GM12878 (cell line): ENCODE measurements at regions not wholly inside any gene's neighbourhood (a gene's known extent, or its start where the extent isn't known, plus 50 kb on each side); places are given as distances from the start of the nearest gene placed in this dataset.

Source experiments
- ATAC-seq: fragments of 200-7000 bp; cut with Tn5 transposase; 3 replicates; pipeline ENCODE4 v1.9.1; 2020; ENCODE audit warnings: mild to moderate bottlenecking, moderate library complexity
- BruUV-seq: library from RNA; stranded (reverse); fragments of 400-500 nt; replicated peaks from 2 replicates; lab custom pipeline; 2021; lab: Mats Ljungman, UMichigan
- CTCF ChIA-PET: fragments of 300-600 bp; sonication (Branson Sonifier 250); formaldehyde crosslinking; extraction: SDS; loops from one replicate; lab custom pipeline; 2021; ENCODE audit warnings: inconsistent platforms; lab: Yijun Ruan, JAX
- POLR2A ChIA-PET: fragments of 350-600 bp; formaldehyde crosslinking; extraction: SDS; loops from one replicate; lab custom pipeline; 2021; ENCODE audit warnings: inconsistent platforms; lab: Charles Lee
- RAD21 ChIA-PET: fragments of 300-600 bp; sonication (Branson Sonifier 250); formaldehyde crosslinking; loops from one replicate; lab custom pipeline; 2023; ENCODE audit warnings: antibody characterized with exemption; ENCODE audit not compliant: unreplicated experiment; lab: Charles Lee
- SMC1A ChIA-PET: fragments of 300-600 bp; sonication (Branson Sonifier 250); formaldehyde crosslinking; loops from one replicate; lab custom pipeline; 2023; ENCODE audit not compliant: unreplicated experiment, uncharacterized antibody; lab: Charles Lee
- DNase-seq: peaks from one replicate; pipeline ENCODE4 v3.0.0-alpha.2; 2011; ENCODE audit warnings: low read depth, low spot score
- FAIRE-seq: peaks from 3 replicates; lab custom pipeline; 2011; peaks lifted over from hg19 to GRCh38; lab: Jason Lieb, UNC
- H2AFZ ChIP-seq: 2 replicates; pipeline ENCODE4 v1.6.0; 2011; ENCODE audit warnings: low read depth, low read length, control low read depth; ENCODE audit not compliant: control insufficient read depth
- H3K27ac ChIP-seq: 2 replicates; pipeline ENCODE4 v1.5.1; 2011; ENCODE audit warnings: control low read depth; ENCODE audit not compliant: control insufficient read depth, insufficient read depth
- H3K27me3 ChIP-seq, 2 experiments: replicated peaks in 1 of 2; 2 replicates each; pipeline versions ENCODE4 v1.6.0 to v1.6.1; 2011; ENCODE audit warnings: low read length in 1 of 2; ENCODE audit not compliant: control insufficient read depth in 2 of 2, insufficient read depth in 2 of 2
- H3K36me3 ChIP-seq, 2 experiments: 2 replicates each; pipeline ENCODE4 v1.5.1; 2011; ENCODE audit warnings: low read length in 1 of 2; ENCODE audit not compliant: control insufficient read depth in 2 of 2, insufficient read depth in 2 of 2
- H3K4me1 ChIP-seq: 2 replicates; pipeline ENCODE4 v1.6.1; 2011; ENCODE audit warnings: mild to moderate bottlenecking, low read length, moderate library complexity, mixed read lengths; ENCODE audit not compliant: control insufficient read depth, insufficient read depth
- H3K4me2 ChIP-seq: 2 replicates; pipeline ENCODE4 v1.6.0; 2011; ENCODE audit warnings: control low read depth; ENCODE audit not compliant: control insufficient read depth, insufficient read depth
- H3K4me3 ChIP-seq: fragments of 200-600 bp; sonication (generic); 2 replicates; pipeline ENCODE4 v1.5.1; 2016
- H3K79me2 ChIP-seq: 2 replicates; pipeline ENCODE4 v1.6.0; 2011; ENCODE audit warnings: low read length; ENCODE audit not compliant: control insufficient read depth, insufficient read depth
- H3K9ac ChIP-seq: 2 replicates; pipeline ENCODE4 v1.8.0; 2011; ENCODE audit warnings: low read length, control low read depth, mixed read lengths; ENCODE audit not compliant: control insufficient read depth, insufficient read depth
- H3K9me3 ChIP-seq: replicated peaks from 3 replicates; pipeline ENCODE4 v1.5.1; 2011; ENCODE audit warnings: mild to moderate bottlenecking, low read length; ENCODE audit not compliant: control insufficient read depth, insufficient read depth
- H4K20me1 ChIP-seq: 2 replicates; pipeline ENCODE4 v1.6.0; 2011; ENCODE audit not compliant: control insufficient read depth, insufficient read depth
- BCL11A ChIP-seq: IDR thresholded peaks from 2 replicates; pipeline ENCODE4 v1.6.1; 2011; ENCODE audit warnings: low read depth, low read length
- CREB1 ChIP-seq: IDR thresholded peaks from 2 replicates; pipeline ENCODE4 v1.6.1; 2012; ENCODE audit warnings: low read depth, mild to moderate bottlenecking, inconsistent platforms
- KLF5 ChIP-seq: fragments of 450-650 bp; IDR thresholded peaks from 2 replicates; pipeline ENCODE4 v1.6.1; 2014; ENCODE audit warnings: mild to moderate bottlenecking; ENCODE audit not compliant: partially characterized antibody
- NRF1 ChIP-seq: conservative IDR thresholded peaks from 2 replicates; pipeline ENCODE4 v1.6.1; 2011; ENCODE audit warnings: mild to moderate bottlenecking, low read depth, low read length, improper control_type of control experiment
- PML ChIP-seq: IDR thresholded peaks from 2 replicates; pipeline ENCODE4 v1.6.1; 2012; ENCODE audit warnings: low read length, inconsistent platforms
- RAD21 ChIP-seq: IDR thresholded peaks from 2 replicates; pipeline ENCODE4 v1.6.1; 2011; ENCODE audit warnings: mild to moderate bottlenecking, low read depth, low read length, moderate library complexity; ENCODE audit not compliant: insufficient read depth
- RUNX3 ChIP-seq: IDR thresholded peaks from 2 replicates; pipeline ENCODE4 v1.6.1; 2012; ENCODE audit warnings: low read length, inconsistent platforms
- SPI1 ChIP-seq: IDR thresholded peaks from 2 replicates; pipeline ENCODE4 v1.6.1; 2011; ENCODE audit warnings: low read depth, mild to moderate bottlenecking, low read length, moderate library complexity, borderline replicate concordance; ENCODE audit not compliant: insufficient read depth
- SRF ChIP-seq, 2 experiments: IDR thresholded peaks; 2 replicates each; pipeline ENCODE4 v1.6.1; 2011; ENCODE audit warnings: low read depth in 2 of 2, low read length in 2 of 2, mild to moderate bottlenecking in 1 of 2, moderate library complexity in 1 of 2
- WGBS: methylation state at CpG from one replicate; pipeline ENCODE4 v1.1.6; 2016; ENCODE audit warnings: low lambda C conversion rate; ENCODE audit not compliant: insufficient replicate concordance, insufficient coverage; ENCODE audit errors: missing lambda C conversion rate; 5-methylcytosine and 5-hydroxymethylcytosine counted together
- in situ Hi-C: fragments of 300-500 bp; cut with MboI; formaldehyde crosslinking; loops from 9 replicates; pipeline ENCODE4 v1.14.3; 2018; ENCODE audit warnings: mixed read lengths
- intact Hi-C: fragments of 100-400 bp; cut with micrococcal nuclease; formaldehyde crosslinking; loops from one replicate; pipeline ENCODE4 v1.14.2; 2022; ENCODE audit not compliant: unreplicated experiment
- TF ChIP-seq, protein P1 (sequence below): fragments of 450-650 bp; IDR thresholded peaks from 2 replicates; pipeline ENCODE4 v1.6.1; 2017; ENCODE audit warnings: borderline replicate concordance
- TF ChIP-seq, protein P2 (sequence below): IDR thresholded peaks from 2 replicates; pipeline ENCODE4 v1.6.1; 2011; ENCODE audit warnings: mild to moderate bottlenecking, low read depth, low read length, moderate library complexity; ENCODE audit not compliant: insufficient replicate concordance
- TF ChIP-seq, protein P3 (sequence below): fragments of 150-350 bp; IDR thresholded peaks from 2 replicates; pipeline ENCODE4 v1.6.1; 2014; ENCODE audit warnings: mild to moderate bottlenecking, low read depth, low read length

DNA sequence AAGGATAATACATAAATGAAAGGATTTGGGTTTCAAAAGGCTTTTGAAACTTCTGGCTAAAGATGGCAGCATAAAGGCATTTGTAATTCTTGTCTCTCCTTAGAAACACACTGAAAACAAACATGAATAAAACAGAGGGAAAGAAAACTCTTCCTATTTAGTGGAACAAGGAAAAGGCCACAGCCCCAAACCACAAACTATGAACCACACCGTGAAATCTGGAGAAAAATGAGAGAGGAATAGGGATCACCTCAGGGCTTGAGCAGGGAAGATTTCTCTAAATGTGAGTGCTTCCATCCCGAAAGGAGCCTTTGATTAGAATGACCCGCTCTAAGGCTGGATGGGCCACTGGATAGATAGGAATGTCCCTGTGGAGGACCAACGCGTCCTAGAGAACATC is 119.6 kb downstream of the SEC61B start:
- ATAC-seq (no peak), DNase-seq (no peak), FAIRE-seq (no peak)
- intact Hi-C loops (loop anchor here (2.0 kb wide), 1 partner anchor 17 kb away; no protein-coding TSS in a partner anchor), in situ Hi-C loops (no loop called here)
- POLR2A ChIA-PET: no interaction called here
- Histone ChIP-seq H3K9me3 (no peaks in the 10 kb centered on the region), H4K20me1 (no peaks in the 10 kb centered on the region), H3K27ac (no peak overlapping the region), H3K4me3 (no peak overlapping the region), H2AFZ (no peak overlapping the region), H3K4me2 (no peak overlapping the region), H3K9ac (no peak overlapping the region), H3K27me3 (no peaks in the 10 kb centered on the region), H3K4me1 (no peaks in the 10 kb centered on the region), H3K79me2 (no peaks in the 10 kb centered on the region), H3K36me3 (no peaks in the 10 kb centered on the region)
- CTCF ChIA-PET: interaction anchor here (1.2 to 2.3 kb wide), 2 partner anchors 76 to 174 kb away, joined by 3 to 7 read pairs; no protein-coding TSS in a partner anchor
- SMC1A ChIA-PET: interaction anchor here (1.0 to 1.7 kb wide), 4 partner anchors 15 to 110 kb away, joined by 3 to 7 read pairs (median 4); no protein-coding TSS in a partner anchor
- TF ChIP-seq, protein P1, sequence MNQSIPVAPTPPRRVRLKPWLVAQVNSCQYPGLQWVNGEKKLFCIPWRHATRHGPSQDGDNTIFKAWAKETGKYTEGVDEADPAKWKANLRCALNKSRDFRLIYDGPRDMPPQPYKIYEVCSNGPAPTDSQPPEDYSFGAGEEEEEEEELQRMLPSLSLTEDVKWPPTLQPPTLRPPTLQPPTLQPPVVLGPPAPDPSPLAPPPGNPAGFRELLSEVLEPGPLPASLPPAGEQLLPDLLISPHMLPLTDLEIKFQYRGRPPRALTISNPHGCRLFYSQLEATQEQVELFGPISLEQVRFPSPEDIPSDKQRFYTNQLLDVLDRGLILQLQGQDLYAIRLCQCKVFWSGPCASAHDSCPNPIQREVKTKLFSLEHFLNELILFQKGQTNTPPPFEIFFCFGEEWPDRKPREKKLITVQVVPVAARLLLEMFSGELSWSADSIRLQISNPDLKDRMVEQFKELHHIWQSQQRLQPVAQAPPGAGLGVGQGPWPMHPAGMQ: no peak
- no peak for TF ChIP-seq RAD21
- RAD21 ChIA-PET: interaction anchor here (1.0 kb wide), 1 partner anchor 110 kb away, joined by 3 read pairs; no protein-coding TSS in a partner anchor
- BruUV-seq: no TSS peak
- 38% methylated on average over 5 of the region's 5 CpGs for WGBS

DNA sequence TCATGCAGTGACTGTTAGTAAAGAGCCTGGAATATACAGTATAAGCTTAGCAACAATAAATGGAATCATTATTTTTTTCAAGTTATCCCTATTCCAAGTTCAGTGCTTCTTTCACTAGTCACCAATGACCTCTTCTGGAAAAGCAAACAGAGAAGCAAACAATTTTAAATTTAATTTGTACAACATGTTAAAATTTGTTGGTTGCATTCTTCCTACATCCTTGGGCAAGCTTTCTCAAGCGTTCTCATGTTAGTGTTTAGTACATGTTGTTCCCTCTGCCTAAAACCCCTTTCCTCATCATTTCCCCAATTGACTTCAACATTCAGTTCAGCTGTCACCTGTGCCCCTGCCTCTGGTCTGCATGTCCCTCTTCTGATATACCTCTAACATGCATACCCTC is 123.4 kb downstream of the SEC61B start:
- SMC1A ChIA-PET: interaction anchor here (1.5 kb wide), 1 partner anchor 12 kb away, joined by 5 read pairs; no protein-coding TSS in a partner anchor
- no peaks in the 10 kb centered on the region for H4K20me1 ChIP-seq
- WGBS: 48% methylated on average over 1 of the region's 1 CpG
- TF ChIP-seq KLF5 (no peak), SRF (IDR thresholded peaks at IDR 0.05; ENCODE audit: low read depth in 2 of 2, low read length in 2 of 2) (no peak), PML (no peak), BCL11A (no peak), SPI1 (no peak), NRF1 (no peak), RUNX3 (no peak), CREB1 (no peak)
- TF ChIP-seq, protein P2, sequence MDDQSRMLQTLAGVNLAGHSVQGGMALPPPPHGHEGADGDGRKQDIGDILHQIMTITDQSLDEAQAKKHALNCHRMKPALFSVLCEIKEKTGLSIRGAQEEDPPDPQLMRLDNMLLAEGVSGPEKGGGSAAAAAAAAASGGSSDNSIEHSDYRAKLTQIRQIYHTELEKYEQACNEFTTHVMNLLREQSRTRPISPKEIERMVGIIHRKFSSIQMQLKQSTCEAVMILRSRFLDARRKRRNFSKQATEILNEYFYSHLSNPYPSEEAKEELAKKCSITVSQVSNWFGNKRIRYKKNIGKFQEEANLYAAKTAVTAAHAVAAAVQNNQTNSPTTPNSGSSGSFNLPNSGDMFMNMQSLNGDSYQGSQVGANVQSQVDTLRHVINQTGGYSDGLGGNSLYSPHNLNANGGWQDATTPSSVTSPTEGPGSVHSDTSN: no peak
- TF ChIP-seq, protein P3, sequence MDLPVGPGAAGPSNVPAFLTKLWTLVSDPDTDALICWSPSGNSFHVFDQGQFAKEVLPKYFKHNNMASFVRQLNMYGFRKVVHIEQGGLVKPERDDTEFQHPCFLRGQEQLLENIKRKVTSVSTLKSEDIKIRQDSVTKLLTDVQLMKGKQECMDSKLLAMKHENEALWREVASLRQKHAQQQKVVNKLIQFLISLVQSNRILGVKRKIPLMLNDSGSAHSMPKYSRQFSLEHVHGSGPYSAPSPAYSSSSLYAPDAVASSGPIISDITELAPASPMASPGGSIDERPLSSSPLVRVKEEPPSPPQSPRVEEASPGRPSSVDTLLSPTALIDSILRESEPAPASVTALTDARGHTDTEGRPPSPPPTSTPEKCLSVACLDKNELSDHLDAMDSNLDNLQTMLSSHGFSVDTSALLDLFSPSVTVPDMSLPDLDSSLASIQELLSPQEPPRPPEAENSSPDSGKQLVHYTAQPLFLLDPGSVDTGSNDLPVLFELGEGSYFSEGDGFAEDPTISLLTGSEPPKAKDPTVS: no peak
- TF ChIP-seq, all 136 proteins: peak for 0
- Histone ChIP-seq H3K4me3 (no peak overlapping the region), H3K9ac (no peak overlapping the region), H3K4me2 (no peak overlapping the region), H3K27ac (no peak overlapping the region), H3K27me3 (no peaks in the 10 kb centered on the region), H3K79me2 (no peaks in the 10 kb centered on the region), H3K36me3 (no peaks in the 10 kb centered on the region), H3K4me1 (no peaks in the 10 kb centered on the region), H3K9me3 (no peaks in the 10 kb centered on the region), H2AFZ (no peak overlapping the region)
- FAIRE-seq (no peak), ATAC-seq (no peak), DNase-seq (no peak)
- no TSS peak for BruUV-seq
- ChIA-PET POLR2A (no interaction called here), RAD21 (no interaction called here), CTCF (interaction anchor here (0.9 to 1.4 kb wide), 5 partner anchors 8 to 450 kb away, joined by 3 to 5 read pairs (median 3); no protein-coding TSS in a partner anchor)
- intact Hi-C loops: no loop called here
- in situ Hi-C loops: no loop called here
